B cell (primary cell): ENCODE measurements at regions not wholly inside any gene's neighbourhood (a gene's known extent, or its start where the extent isn't known, plus 50 kb on each side); places are given as distances from the start of the nearest gene placed in this dataset.

ENCODE experiments used
- ATAC-seq: fragments of 200-7000 bp; cut with Tn5 transposase; one replicate; pipeline ENCODE4 v1.10.0; 2021; ENCODE audit warnings: low read depth, mild to moderate bottlenecking, moderate number of reproducible peaks, moderate library complexity
- CTCF ChIA-PET: fragments of 350-600 bp; sonication (Branson Sonifier 250); formaldehyde crosslinking; loops from one replicate; lab custom pipeline; 2021; ENCODE audit warnings: antibody characterized with exemption, inconsistent platforms; lab: Charles Lee
- POLR2A ChIA-PET: fragments of 350-600 bp; sonication (Branson Sonifier 250); formaldehyde crosslinking; loops from one replicate; lab custom pipeline; 2021; ENCODE audit warnings: antibody characterized with exemption; lab: Charles Lee
- DNase-seq: peaks from one replicate; pipeline ENCODE4 v3.0.0; 2013
- H2AFZ ChIP-seq: 2 replicates; pipeline ENCODE4 v1.6.1; 2012; ENCODE audit warnings: mild to moderate bottlenecking, low read depth, low read length; ENCODE audit not compliant: insufficient read depth, poor library complexity, severe bottlenecking
- H3K27ac ChIP-seq, 2 donors: 1 replicate in 1 of 2; 2 replicates in 1 of 2; pipeline ENCODE4 v1.5.1; 2012 to 2013; ENCODE audit warnings: low read length in 2 of 2, mild to moderate bottlenecking in 2 of 2, moderate library complexity in 1 of 2
- H3K27me3 ChIP-seq, 4 experiments: fragments of 200-600 bp in 1 of 4; sonication (generic) in 1 of 4; replicated peaks in 1 of 4; 1 replicate in 2 of 4; 2 replicates in 2 of 4; pipeline versions ENCODE4 v1.6.1 to v1.7.0; 2013 to 2016; ENCODE audit warnings: low read length in 3 of 4, mild to moderate bottlenecking in 2 of 4, mixed read lengths in 1 of 4, moderate library complexity in 1 of 4; ENCODE audit not compliant: insufficient read depth in 4 of 4, control insufficient read depth in 3 of 4; ENCODE audit errors: control extremely low read depth in 1 of 4
- H3K36me3 ChIP-seq, 2 experiments: replicated peaks in 1 of 2; 1 replicate in 1 of 2; 2 replicates in 1 of 2; pipeline versions ENCODE4 v1.6.1 to v1.7.1; 2013; ENCODE audit warnings: low read length in 1 of 2; ENCODE audit not compliant: insufficient read depth in 2 of 2, control insufficient read depth in 1 of 2; ENCODE audit errors: control extremely low read depth in 1 of 2, extremely low read depth in 1 of 2
- H3K4me1 ChIP-seq, 2 donors: fragments of 200-600 bp in 1 of 2; sonication (generic) in 1 of 2; 1 replicate in 1 of 2; 2 replicates in 1 of 2; pipeline versions ENCODE4 v1.5.1 to v1.6.1; 2013 to 2017; ENCODE audit warnings: low read length in 2 of 2; ENCODE audit not compliant: control insufficient read depth in 2 of 2, insufficient read depth in 2 of 2
- H3K4me2 ChIP-seq: replicated peaks from 2 replicates; pipeline ENCODE3; 2012; ENCODE audit warnings: mild to moderate bottlenecking, low read depth, low read length; ENCODE audit not compliant: poor library complexity, severe bottlenecking
- H3K4me3 ChIP-seq, 5 experiments: fragments of 200-600 bp in 1 of 5; sonication (generic) in 1 of 5; 1 replicate in 3 of 5; 2 replicates in 2 of 5; pipeline versions ENCODE4 v1.5.1 to v1.7.0; 2011 to 2016; ENCODE audit warnings: low read length in 4 of 5, mild to moderate bottlenecking in 4 of 5, low read depth in 2 of 5, control low read depth in 1 of 5, moderate library complexity in 1 of 5; ENCODE audit not compliant: insufficient read depth in 1 of 5; ENCODE audit errors: control extremely low read depth in 1 of 5, extremely low read depth in 1 of 5
- H3K79me2 ChIP-seq: fragments of 200-600 bp; sonication (generic); one replicate; pipeline ENCODE4 v1.6.0; 2016; ENCODE audit warnings: low read length; ENCODE audit not compliant: control insufficient read depth, insufficient read depth
- H3K9ac ChIP-seq: fragments of 200-600 bp; sonication (generic); 2 replicates; pipeline ENCODE4 v1.6.1; 2017; ENCODE audit warnings: mild to moderate bottlenecking, low read length, moderate library complexity
- H3K9me3 ChIP-seq, 3 donors: one replicate each; pipeline versions ENCODE4 v1.6.1 to v1.7.1; 2013; ENCODE audit warnings: low read length in 2 of 3; ENCODE audit not compliant: control insufficient read depth in 2 of 3, insufficient read depth in 1 of 3; ENCODE audit errors: control extremely low read depth in 1 of 3
- H4K20me1 ChIP-seq: 2 replicates; pipeline ENCODE4 v1.6.0; 2012; ENCODE audit warnings: mild to moderate bottlenecking, low read length; ENCODE audit not compliant: insufficient read depth, control insufficient read depth, poor library complexity, severe bottlenecking
- H3K27ac Mint-ChIP-seq: one replicate; pipeline ENCODE4 v1.8.0; 2021; ENCODE audit warnings: mixed read lengths
- H3K27me3 Mint-ChIP-seq: one replicate; pipeline ENCODE4 v1.8.0; 2021; ENCODE audit warnings: mixed read lengths
- H3K4me1 Mint-ChIP-seq: one replicate; pipeline ENCODE4 v1.8.0; 2021; ENCODE audit warnings: mixed read lengths
- H3K4me3 Mint-ChIP-seq: one replicate; pipeline ENCODE4 v1.8.0; 2021; ENCODE audit warnings: mixed read lengths
- H3K9me3 Mint-ChIP-seq: one replicate; pipeline ENCODE4 v1.8.0; 2022; ENCODE audit warnings: mixed read lengths; ENCODE audit not compliant: insufficient read depth
- EZH2 ChIP-seq: IDR thresholded peaks from 2 replicates; pipeline ENCODE4 v1.6.1; 2012; ENCODE audit warnings: borderline replicate concordance, low read depth, mild to moderate bottlenecking, moderate library complexity, low read length; ENCODE audit not compliant: insufficient read depth, poor library complexity, severe bottlenecking
- WGBS: methylation state at CpG from one replicate; pipeline ENCODE4 v1.1.5; 2013; ENCODE audit warnings: missing lambda C conversion rate; ENCODE audit not compliant: insufficient coverage; 5-methylcytosine and 5-hydroxymethylcytosine counted together
- intact Hi-C: fragments of 100-400 bp; cut with micrococcal nuclease; formaldehyde crosslinking; loops from one replicate; pipeline ENCODE4 v1.10.0; 2022
- TF ChIP-seq, protein P1 (sequence below): fragments of 200-600 bp; IDR thresholded peaks from one replicate; pipeline ENCODE4 v1.8.0; 2022; ENCODE audit warnings: antibody characterized with exemption, mild to moderate bottlenecking

DNA sequence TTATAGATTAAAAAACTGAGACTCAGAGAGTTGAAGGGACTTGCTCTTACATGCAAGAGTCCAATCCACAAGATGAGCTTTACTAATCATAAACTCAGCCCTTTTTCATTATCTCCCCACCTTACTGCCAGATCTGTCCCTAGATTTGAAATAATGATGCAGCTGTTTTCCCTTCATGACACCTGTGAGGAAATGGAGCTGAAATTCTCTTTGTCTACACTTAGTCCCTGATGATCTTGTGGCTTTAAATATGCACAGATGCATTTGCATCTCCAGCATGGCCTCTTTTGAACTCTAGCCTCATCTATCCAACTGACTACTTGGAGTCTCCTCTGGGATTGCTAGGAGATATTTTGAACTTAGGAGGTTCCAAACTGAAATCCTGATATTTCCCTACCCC is 188.9 kb upstream of the AFF2 start:
- intact Hi-C loops = no loop called here
- no peaks in the 10 kb centered on the region for H3K27me3 Mint-ChIP-seq
- H3K4me1 Mint-ChIP-seq = peaks cover 9% of the 10 kb centered on the region
- no peak overlapping the region for H2AFZ ChIP-seq
- H3K4me3 ChIP-seq = no peak overlapping the region
- no peaks in the 10 kb centered on the region for H3K9me3 Mint-ChIP-seq
- no peak for DNase-seq
- no peaks in the 10 kb centered on the region for H3K9me3 ChIP-seq
- ChIA-PET POLR2A (no interaction called here), CTCF (no interaction called here)
- no peak overlapping the region for H3K27ac ChIP-seq
- H3K4me3 Mint-ChIP-seq = no peak overlapping the region
- H3K4me1 ChIP-seq = peaks cover 5 to 8% of the 10 kb centered on the region in 2 donors
- H3K79me2 ChIP-seq = no peaks in the 10 kb centered on the region
- peaks cover 0 to 2% (median 0%) of the 10 kb centered on the region in 4 experiments for H3K27me3 ChIP-seq
- no peaks in the 10 kb centered on the region for H4K20me1 ChIP-seq
- TF ChIP-seq, protein P1, sequence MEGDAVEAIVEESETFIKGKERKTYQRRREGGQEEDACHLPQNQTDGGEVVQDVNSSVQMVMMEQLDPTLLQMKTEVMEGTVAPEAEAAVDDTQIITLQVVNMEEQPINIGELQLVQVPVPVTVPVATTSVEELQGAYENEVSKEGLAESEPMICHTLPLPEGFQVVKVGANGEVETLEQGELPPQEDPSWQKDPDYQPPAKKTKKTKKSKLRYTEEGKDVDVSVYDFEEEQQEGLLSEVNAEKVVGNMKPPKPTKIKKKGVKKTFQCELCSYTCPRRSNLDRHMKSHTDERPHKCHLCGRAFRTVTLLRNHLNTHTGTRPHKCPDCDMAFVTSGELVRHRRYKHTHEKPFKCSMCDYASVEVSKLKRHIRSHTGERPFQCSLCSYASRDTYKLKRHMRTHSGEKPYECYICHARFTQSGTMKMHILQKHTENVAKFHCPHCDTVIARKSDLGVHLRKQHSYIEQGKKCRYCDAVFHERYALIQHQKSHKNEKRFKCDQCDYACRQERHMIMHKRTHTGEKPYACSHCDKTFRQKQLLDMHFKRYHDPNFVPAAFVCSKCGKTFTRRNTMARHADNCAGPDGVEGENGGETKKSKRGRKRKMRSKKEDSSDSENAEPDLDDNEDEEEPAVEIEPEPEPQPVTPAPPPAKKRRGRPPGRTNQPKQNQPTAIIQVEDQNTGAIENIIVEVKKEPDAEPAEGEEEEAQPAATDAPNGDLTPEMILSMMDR = no peak
- no peak for TF ChIP-seq EZH2
- no peak overlapping the region for H3K4me2 ChIP-seq
- H3K9ac ChIP-seq = no peak overlapping the region
- no peak for ATAC-seq
- no peaks in the 10 kb centered on the region for H3K36me3 ChIP-seq
- no peak overlapping the region for H3K27ac Mint-ChIP-seq

DNA sequence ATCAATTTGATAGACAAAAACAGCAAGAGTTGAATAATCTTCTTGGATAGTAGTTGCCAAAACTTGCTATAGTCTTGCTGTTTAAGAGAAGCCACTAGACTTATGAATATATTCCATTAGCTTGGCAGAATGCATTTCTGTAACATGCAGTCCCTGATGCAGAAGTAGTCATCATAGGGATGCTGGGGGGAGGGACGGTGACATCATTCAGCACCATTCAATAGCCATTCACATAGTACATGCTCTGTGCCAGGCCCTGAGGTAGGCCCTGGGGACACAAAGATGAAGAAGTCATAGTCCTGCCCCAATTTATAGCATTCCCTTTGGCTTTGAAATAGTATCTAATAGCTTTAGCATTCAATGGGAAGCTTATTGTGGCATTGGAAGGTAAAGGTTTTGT is 185.5 kb upstream of the AFF2 start:
- ChIA-PET CTCF (no interaction called here), POLR2A (no interaction called here)
- Mint-ChIP-seq H3K4me3 (no peak overlapping the region), H3K27ac (no peak overlapping the region), H3K4me1 (peaks cover 10% of the 10 kb centered on the region), H3K9me3 (no peaks in the 10 kb centered on the region), H3K27me3 (no peaks in the 10 kb centered on the region)
- Histone ChIP-seq H2AFZ (no peak overlapping the region), H3K27me3 (no peaks in the 10 kb centered on the region), H3K36me3 (no peaks in the 10 kb centered on the region), H3K9me3 (no peaks in the 10 kb centered on the region), H3K79me2 (no peaks in the 10 kb centered on the region), H3K4me3 (no peak overlapping the region), H3K9ac (no peak overlapping the region), H4K20me1 (no peaks in the 10 kb centered on the region), H3K27ac (no peak overlapping the region), H3K4me1 (peaks cover 5 to 8% of the 10 kb centered on the region in 2 donors), H3K4me2 (no peak overlapping the region)
- DNase-seq = no peak
- intact Hi-C loops = no loop called here
- ATAC-seq = no peak
- WGBS = no CpG with 5 or more reads among the region's 1 CpG
- TF ChIP-seq, protein P1 = no peak
- no peak for TF ChIP-seq EZH2
